ENCODE measurements at regions not wholly inside any gene's neighbourhood (a gene's known extent, or its start where the extent isn't known, plus 50 kb on each side); places are given as distances from the start of the nearest gene placed in this dataset.
"Not testable (repeated sequence)": the region's sequence is repeated elsewhere in the genome, so short reads cannot be mapped to it uniquely, and the experiment has no call there.

GRCh38 chr1:29682171-29682918, 446.0 kb downstream of the PTPRU start:
- DNase-seq: no peak

GRCh38 chr1:29681416-29681815, 445.1 kb downstream of the PTPRU start:
- not testable (repeated sequence) for DNase-seq

- DNase-seq: no peak
These were observed 443.7 kb downstream of the PTPRU start for GRCh38 chr1:29679828-29680558.

GRCh38 chr1:29679316-29679715, 443.0 kb downstream of the PTPRU start:
- no peak for DNase-seq

- DNase-seq: no peak
These were observed 441.0 kb downstream of the PTPRU start for GRCh38 chr1:29677028-29678024.

GRCh38 chr1:29676496-29676895, 440.2 kb downstream of the PTPRU start:
- DNase-seq: no peak

GRCh38 chr1:29675481-29676263, 439.4 kb downstream of the PTPRU start:
- no peak for DNase-seq

- DNase-seq: no peak
These were observed 438.5 kb downstream of the PTPRU start for GRCh38 chr1:29674627-29675326.

- DNase-seq: no peak
These were observed 437.6 kb downstream of the PTPRU start for GRCh38 chr1:29673669-29674626.

- no peak for DNase-seq
These were observed 436.8 kb downstream of the PTPRU start for GRCh38 chr1:29673228-29673500.

GRCh38 chr1:29672416-29673227, 436.3 kb downstream of the PTPRU start:
- no peak for DNase-seq

GRCh38 chr1:29671446-29672356, 435.4 kb downstream of the PTPRU start:
- DNase-seq: no peak

- DNase-seq: no peak
These were observed 434.4 kb downstream of the PTPRU start for GRCh38 chr1:29670752-29671151.

GRCh38 chr1:29669912-29670311, 433.6 kb downstream of the PTPRU start:
- DNase-seq: no peak

- DNase-seq: no peak
These were observed 433.0 kb downstream of the PTPRU start for GRCh38 chr1:29669158-29669871.

GRCh38 chr1:29668551-29669157, 432.3 kb downstream of the PTPRU start:
- no peak for DNase-seq

GRCh38 chr1:29667951-29668350, 431.6 kb downstream of the PTPRU start:
- DNase-seq: no peak

- DNase-seq: no peak
These were observed 428.4 kb downstream of the PTPRU start for GRCh38 chr1:29664711-29665110.

Measured in stimulated activated CD4-positive, alpha-beta T cell treated with anti-CD3 and anti-CD28 coated beads, Interleukin-4, amount 100 ng/mL, for 4 hours (primary cell).